Mucosa of descending colon (tissue), 3 donors: ENCODE measurements at regions not wholly inside any gene's neighbourhood (a gene's known extent, or its start where the extent isn't known, plus 50 kb on each side); places are given as distances from the start of the nearest gene placed in this dataset.
"Not testable (repeated sequence)": the region's sequence is repeated elsewhere in the genome, so short reads cannot be mapped to it uniquely, and the experiment has no call there.

Source experiments
- ATAC-seq: fragments of 200-7000 bp; cut with Tn5 transposase; one replicate; pipeline ENCODE4 v1.9.1; 2020; ENCODE audit warnings: mild to moderate bottlenecking, moderate library complexity
- DNase-seq, 3 donors: peaks; one replicate each; pipeline ENCODE4 v3.0.0-alpha.2; 2020
- H3K36me3 ChIP-seq: fragments of 200-600 bp; one replicate; pipeline ENCODE4 v1.8.0; 2021; ENCODE audit warnings: low read depth, mild to moderate bottlenecking
- H3K4me1 ChIP-seq: fragments of 200-600 bp; one replicate; pipeline ENCODE4 v1.8.0; 2021; ENCODE audit warnings: low read depth, mild to moderate bottlenecking
- H3K4me3 ChIP-seq: fragments of 200-600 bp; one replicate; pipeline ENCODE4 v1.8.0; 2021; ENCODE audit warnings: mild to moderate bottlenecking
- H3K9me3 ChIP-seq: fragments of 200-600 bp; one replicate; pipeline ENCODE4 v1.8.0; 2021; ENCODE audit warnings: mild to moderate bottlenecking
- CTCF ChIP-seq: fragments of 200-600 bp; IDR thresholded peaks from one replicate; pipeline ENCODE4 v1.8.0; 2022; ENCODE audit warnings: antibody characterized with exemption, mild to moderate bottlenecking
- intact Hi-C, 2 donors: fragments of 100-400 bp; cut with DNase I in 1 of 2; cut with micrococcal nuclease in 1 of 2; formaldehyde crosslinking; loops; one replicate each; pipeline versions ENCODE4 v1.11.0 to v1.11.1; 2022; cut with DNase I, micrococcal nuclease
- donor health status: DM: no; HTN: no; CAD: no; lungs with moderate emphysema.
- donor health status: DM: no; HTN: no; CAD: no.
- donor health status: DM: no; HTN: yes; CAD: no.

GRCh38 chr17:21493993-21494392, 117.8 kb downstream of the KCNJ12 start:
- DNase-seq (no peak), ATAC-seq (no peak)
- H3K36me3 ChIP-seq, result no peaks in the 10 kb centered on the region
- H3K9me3 ChIP-seq, result no peaks in the 10 kb centered on the region
- no peak for TF ChIP-seq CTCF
- H3K4me1 ChIP-seq, result no peaks in the 10 kb centered on the region
- intact Hi-C loops, result no loop called here
- H3K4me3 ChIP-seq, result no peak overlapping the region

GRCh38 chr17:21495281-21495680, 119.1 kb downstream of the KCNJ12 start:
- Histone ChIP-seq H3K9me3 (no peaks in the 10 kb centered on the region), H3K4me3 (no peak overlapping the region), H3K4me1 (no peaks in the 10 kb centered on the region), H3K36me3 (no peaks in the 10 kb centered on the region)
- ATAC-seq (no peak), DNase-seq (no peak)
- no peak for TF ChIP-seq CTCF
- intact Hi-C loops, result no loop called here

- DNase-seq, result no peak
- Histone ChIP-seq H3K4me1 (no peaks in the 10 kb centered on the region), H3K4me3 (no peak overlapping the region), H3K9me3 (no peaks in the 10 kb centered on the region), H3K36me3 (no peaks in the 10 kb centered on the region)
- intact Hi-C loops, result no loop called here
- no peak for TF ChIP-seq CTCF
- ATAC-seq, result no peak
Measured at GRCh38 chr17:21500064-21500463, 123.9 kb downstream of the KCNJ12 start.

- intact Hi-C loops, result not testable (repeated sequence)
Measured at GRCh38 chr17:21501927-21502700, 126.0 kb downstream of the KCNJ12 start.

GRCh38 chr17:21505819-21506815, 130.0 kb downstream of the KCNJ12 start:
- Histone ChIP-seq H3K9me3 (no peaks in the 10 kb centered on the region), H3K36me3 (no peaks in the 10 kb centered on the region), H3K4me1 (no peaks in the 10 kb centered on the region), H3K4me3 (no peak overlapping the region)
- ATAC-seq (no peak), DNase-seq (no peak)
- intact Hi-C loops, result no loop called here
- TF ChIP-seq CTCF, result no peak

More at GRCh38 chr17:21501927-21502700, 126.0 kb downstream of the KCNJ12 start:
- not testable (repeated sequence) for ATAC-seq, H3K4me3 ChIP-seq, H3K36me3 ChIP-seq, DNase-seq, H3K9me3 ChIP-seq, H3K4me1 ChIP-seq

- H3K4me1 ChIP-seq, ATAC-seq, DNase-seq, intact Hi-C loops, H3K36me3 ChIP-seq, H3K4me3 ChIP-seq, H3K9me3 ChIP-seq: not testable (repeated sequence)
Measured at GRCh38 chr17:21507806-21508205, 131.6 kb downstream of the KCNJ12 start.
